Neural cell (in vitro differentiated cells): ENCODE measurements at regions not wholly inside any gene's neighbourhood (a gene's known extent, or its start where the extent isn't known, plus 50 kb on each side); places are given as distances from the start of the nearest gene placed in this dataset.

Experiments used
- MXI1 ChIP-seq: fragments of 450-650 bp; conservative IDR thresholded peaks from 2 replicates; pipeline ENCODE4 v1.6.1; 2014; ENCODE audit warnings: antibody characterized with exemption, mild to moderate bottlenecking; ENCODE audit not compliant: poor library complexity, severe bottlenecking
- POLR2AphosphoS5 ChIP-seq: IDR thresholded peaks from 2 replicates; pipeline ENCODE4 v1.6.1; 2012
- REST ChIP-seq: IDR thresholded peaks from 2 replicates; pipeline ENCODE4 v1.6.1; 2012; ENCODE audit warnings: borderline replicate concordance
- TF ChIP-seq, protein P1 (sequence below): fragments of 450-650 bp; IDR thresholded peaks from 2 replicates; pipeline ENCODE4 v1.5.1; 2014; ENCODE audit warnings: antibody characterized with exemption, mild to moderate bottlenecking, moderate library complexity; ENCODE audit not compliant: poor library complexity, severe bottlenecking

- TF ChIP-seq, protein P1, sequence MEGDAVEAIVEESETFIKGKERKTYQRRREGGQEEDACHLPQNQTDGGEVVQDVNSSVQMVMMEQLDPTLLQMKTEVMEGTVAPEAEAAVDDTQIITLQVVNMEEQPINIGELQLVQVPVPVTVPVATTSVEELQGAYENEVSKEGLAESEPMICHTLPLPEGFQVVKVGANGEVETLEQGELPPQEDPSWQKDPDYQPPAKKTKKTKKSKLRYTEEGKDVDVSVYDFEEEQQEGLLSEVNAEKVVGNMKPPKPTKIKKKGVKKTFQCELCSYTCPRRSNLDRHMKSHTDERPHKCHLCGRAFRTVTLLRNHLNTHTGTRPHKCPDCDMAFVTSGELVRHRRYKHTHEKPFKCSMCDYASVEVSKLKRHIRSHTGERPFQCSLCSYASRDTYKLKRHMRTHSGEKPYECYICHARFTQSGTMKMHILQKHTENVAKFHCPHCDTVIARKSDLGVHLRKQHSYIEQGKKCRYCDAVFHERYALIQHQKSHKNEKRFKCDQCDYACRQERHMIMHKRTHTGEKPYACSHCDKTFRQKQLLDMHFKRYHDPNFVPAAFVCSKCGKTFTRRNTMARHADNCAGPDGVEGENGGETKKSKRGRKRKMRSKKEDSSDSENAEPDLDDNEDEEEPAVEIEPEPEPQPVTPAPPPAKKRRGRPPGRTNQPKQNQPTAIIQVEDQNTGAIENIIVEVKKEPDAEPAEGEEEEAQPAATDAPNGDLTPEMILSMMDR = no peak
- TF ChIP-seq POLR2AphosphoS5 (no peak), REST (no peak), MXI1 (no peak)
These were observed 810.5 kb upstream of the ADGRL3 start for GRCh38 chr4:60389633-60390032.
